SK-N-SH treated with all-trans-retinoic acid at 6 μM for 48 hours (cell line): ENCODE measurements at regions not wholly inside any gene's neighbourhood (a gene's known extent, or its start where the extent isn't known, plus 50 kb on each side); places are given as distances from the start of the nearest gene placed in this dataset.

Source experiments
- ATAC-seq: fragments of 200-7000 bp; cut with Tn5 transposase; 3 replicates; pipeline ENCODE4 v1.9.1; 2020; ENCODE audit warnings: mild to moderate bottlenecking, moderate library complexity
- ARNTL ChIP-seq: fragments of 450-650 bp; formaldehyde crosslinking; IDR thresholded peaks from 2 replicates; pipeline ENCODE4 v1.5.0; 2020; ENCODE audit warnings: low read depth, mild to moderate bottlenecking, moderate library complexity, borderline replicate concordance
- CREB5 ChIP-seq: fragments of 250-450 bp; sonication (Bioruptor Pico); IDR thresholded peaks from 2 replicates; pipeline ENCODE4 v1.5.1; 2020; ENCODE audit warnings: low read depth, mild to moderate bottlenecking, moderate library complexity
- CSDC2 ChIP-seq: fragments of 250-450 bp; sonication (Bioruptor Pico); IDR thresholded peaks from 2 replicates; pipeline ENCODE4 v1.5.0; 2020; ENCODE audit warnings: mild to moderate bottlenecking, moderate library complexity
- CSRNP3 ChIP-seq: fragments of 250-450 bp; sonication (Bioruptor Pico); IDR thresholded peaks from 2 replicates; pipeline ENCODE4 v1.5.1; 2021; ENCODE audit warnings: mild to moderate bottlenecking, moderate library complexity
- ESRRG ChIP-seq: fragments of 250-450 bp; sonication (Bioruptor Pico); IDR thresholded peaks from 2 replicates; pipeline ENCODE4 v1.6.1; 2021; ENCODE audit warnings: mild to moderate bottlenecking
- GLIS3 ChIP-seq: fragments of 250-450 bp; sonication (Bioruptor Pico); IDR thresholded peaks from 2 replicates; pipeline ENCODE4 v1.5.0; 2020; ENCODE audit warnings: mild to moderate bottlenecking, moderate library complexity
- ISL1 ChIP-seq: fragments of 250-450 bp; sonication (Bioruptor Pico); IDR thresholded peaks from 2 replicates; pipeline ENCODE4 v2.1.2; 2022; ENCODE audit warnings: mild to moderate bottlenecking, moderate library complexity
- OSR1 ChIP-seq: fragments of 250-450 bp; sonication (Bioruptor Pico); IDR thresholded peaks from 2 replicates; pipeline ENCODE4 v1.8.0; 2022; ENCODE audit warnings: moderate library complexity, mild to moderate bottlenecking, inconsistent platforms
- PATZ1 ChIP-seq: fragments of 250-450 bp; sonication (Bioruptor Pico); IDR thresholded peaks from 2 replicates; pipeline ENCODE4 v1.8.0; 2020; ENCODE audit warnings: mild to moderate bottlenecking, moderate library complexity, borderline replicate concordance
- POU6F1 ChIP-seq: fragments of 250-450 bp; sonication (Bioruptor Pico); IDR thresholded peaks from 2 replicates; pipeline ENCODE4 v1.8.0; 2021; ENCODE audit warnings: low read depth, mild to moderate bottlenecking, moderate library complexity, borderline replicate concordance
- PPARA ChIP-seq: fragments of 250-450 bp; sonication (Bioruptor Pico); IDR thresholded peaks from 2 replicates; pipeline ENCODE4 v1.5.0; 2020; ENCODE audit warnings: mild to moderate bottlenecking, borderline replicate concordance
- RARB ChIP-seq: fragments of 250-450 bp; sonication (Bioruptor Pico); IDR thresholded peaks from 2 replicates; pipeline ENCODE4 v1.8.0; 2021; ENCODE audit warnings: mild to moderate bottlenecking, moderate library complexity
- SNAI2 ChIP-seq: fragments of 250-450 bp; sonication (Bioruptor Pico); IDR thresholded peaks from 2 replicates; pipeline ENCODE4 v1.5.0; 2020; ENCODE audit warnings: mild to moderate bottlenecking, moderate library complexity
- TCF4 ChIP-seq: fragments of 250-450 bp; sonication (Bioruptor Pico); IDR thresholded peaks from 2 replicates; pipeline ENCODE4 v1.8.0; 2021; ENCODE audit warnings: mild to moderate bottlenecking, moderate library complexity, borderline replicate concordance
- TSHZ2 ChIP-seq: fragments of 250-450 bp; sonication (Bioruptor Pico); IDR thresholded peaks from 2 replicates; pipeline ENCODE4 v1.5.0; 2020; ENCODE audit warnings: mild to moderate bottlenecking, moderate library complexity
- ZC3H10 ChIP-seq: fragments of 250-450 bp; sonication (Bioruptor Pico); IDR thresholded peaks from 2 replicates; pipeline ENCODE4 v1.5.1; 2021; ENCODE audit warnings: mild to moderate bottlenecking, moderate library complexity
- ZFP3 ChIP-seq: fragments of 250-450 bp; sonication (Bioruptor Pico); IDR thresholded peaks from 2 replicates; pipeline ENCODE4 v1.5.0; 2020; ENCODE audit warnings: mild to moderate bottlenecking, moderate library complexity
- ZFP30 ChIP-seq: fragments of 450-650 bp; formaldehyde crosslinking; IDR thresholded peaks from 2 replicates; pipeline ENCODE4 v1.5.0; 2022; ENCODE audit warnings: mild to moderate bottlenecking, moderate library complexity
- ZNF565 ChIP-seq: fragments of 450-650 bp; formaldehyde crosslinking; conservative IDR thresholded peaks from 2 replicates; pipeline ENCODE4 v1.5.0; 2020; ENCODE audit warnings: low read depth, mild to moderate bottlenecking, moderate library complexity
- ZNF70 ChIP-seq: fragments of 450-650 bp; formaldehyde crosslinking; IDR thresholded peaks from 2 replicates; pipeline ENCODE4 v1.5.0; 2020; ENCODE audit warnings: mild to moderate bottlenecking, moderate library complexity
- ZNF8 ChIP-seq: fragments of 450-650 bp; formaldehyde crosslinking; IDR thresholded peaks from 2 replicates; pipeline ENCODE4 v1.5.0; 2020; ENCODE audit warnings: mild to moderate bottlenecking, moderate library complexity

- ATAC-seq, result no peak
- no peak for TF ChIP-seq ZNF70
- TF ChIP-seq SNAI2 (CRISPR knock-in tag), result no peak
- TF ChIP-seq ZNF565 (CRISPR knock-in tag), result no peak
- no peak for TF ChIP-seq OSR1 (CRISPR knock-in tag)
- no peak for TF ChIP-seq ISL1 (CRISPR knock-in tag)
- no peak for TF ChIP-seq ZNF8 (CRISPR knock-in tag)
- no peak for TF ChIP-seq ZFP30 (CRISPR knock-in tag)
- TF ChIP-seq ZC3H10 (CRISPR knock-in tag), result no peak
- no peak for TF ChIP-seq RARB (CRISPR knock-in tag)
- TF ChIP-seq ESRRG (CRISPR knock-in tag), result no peak
- no peak for TF ChIP-seq PPARA
- no peak for TF ChIP-seq PATZ1
- TF ChIP-seq TCF4 (CRISPR knock-in tag), result no peak
- TF ChIP-seq ARNTL, result no peak
- no peak for TF ChIP-seq CREB5 (CRISPR knock-in tag)
- TF ChIP-seq TSHZ2 (CRISPR knock-in tag), result no peak
- no peak for TF ChIP-seq CSDC2 (CRISPR knock-in tag)
- no peak for TF ChIP-seq ZFP3 (CRISPR knock-in tag)
- TF ChIP-seq POU6F1 (CRISPR knock-in tag), result no peak
These were observed 856.8 kb downstream of the STIM2 start for GRCh38 chr4:27717431-27717755.

- no peak for ATAC-seq
- TF ChIP-seq POU6F1 (CRISPR knock-in tag) (no peak), ZNF8 (CRISPR knock-in tag) (no peak), ISL1 (CRISPR knock-in tag) (no peak), ZFP30 (CRISPR knock-in tag) (no peak), ARNTL (no peak), CREB5 (CRISPR knock-in tag) (no peak), TSHZ2 (CRISPR knock-in tag) (no peak), ZNF70 (no peak), CSRNP3 (CRISPR knock-in tag) (no peak), TCF4 (CRISPR knock-in tag) (no peak), GLIS3 (CRISPR knock-in tag) (no peak), ZFP3 (CRISPR knock-in tag) (no peak)
These were observed 859.5 kb downstream of the STIM2 start for GRCh38 chr4:27720010-27720766.
